H9 (cell line): ENCODE measurements at regions not wholly inside any gene's neighbourhood (a gene's known extent, or its start where the extent isn't known, plus 50 kb on each side); places are given as distances from the start of the nearest gene placed in this dataset.

Experiments
- DNase-seq: peaks from one replicate; pipeline ENCODE4 v3.0.0-alpha.2; 2017
- H2AFZ ChIP-seq: one replicate; pipeline ENCODE4 v1.6.1; 2013; ENCODE audit warnings: mild to moderate bottlenecking, low read length, control low read depth, moderate library complexity
- H2AK5ac ChIP-seq: 2 replicates; pipeline ENCODE4 v1.6.1; 2013; ENCODE audit warnings: low read length, control low read depth, mixed read lengths; ENCODE audit not compliant: insufficient read length
- H2BK120ac ChIP-seq: one replicate; pipeline ENCODE4 v1.6.1; 2013; ENCODE audit warnings: low read depth, mild to moderate bottlenecking, low read length, control low read depth, inconsistent platforms; ENCODE audit not compliant: poor library complexity, severe bottlenecking
- H2BK12ac ChIP-seq: 2 replicates; pipeline ENCODE4 v1.6.1; 2013; ENCODE audit warnings: low read length, control low read depth, mixed read lengths, low read depth; ENCODE audit not compliant: insufficient read length
- H2BK15ac ChIP-seq: 2 replicates; pipeline ENCODE4 v1.6.1; 2013; ENCODE audit warnings: low read depth, low read length, control low read depth
- H2BK20ac ChIP-seq: one replicate; pipeline ENCODE4 v1.6.1; 2013; ENCODE audit warnings: low read depth, mild to moderate bottlenecking, low read length, control low read depth, inconsistent platforms; ENCODE audit not compliant: poor library complexity, severe bottlenecking
- H2BK5ac ChIP-seq: 2 replicates; pipeline ENCODE4 v1.6.1; 2013; ENCODE audit warnings: low read length, control low read depth, mixed read lengths; ENCODE audit not compliant: insufficient read length
- H3K14ac ChIP-seq: 2 replicates; pipeline ENCODE4 v1.6.1; 2013; ENCODE audit warnings: low read length, control low read depth; ENCODE audit not compliant: insufficient read depth
- H3K18ac ChIP-seq: 2 replicates; pipeline ENCODE4 v1.6.1; 2013; ENCODE audit warnings: low read depth, mild to moderate bottlenecking, mixed read lengths, low read length, control low read depth; ENCODE audit not compliant: insufficient read length
- H3K23ac ChIP-seq: 2 replicates; pipeline ENCODE4 v1.6.1; 2013; ENCODE audit warnings: low read length, control low read depth, mixed read lengths, low read depth; ENCODE audit not compliant: insufficient read length
- H3K23me2 ChIP-seq: 2 replicates; pipeline ENCODE4 v1.6.1; 2013; ENCODE audit warnings: low read depth, mild to moderate bottlenecking, mixed read lengths, low read length, control low read depth; ENCODE audit not compliant: insufficient read length, poor library complexity, severe bottlenecking
- H3K27ac ChIP-seq: 2 replicates; pipeline ENCODE4 v1.5.1; 2013; ENCODE audit warnings: low read length, control low read depth, mixed read lengths, low read depth; ENCODE audit not compliant: insufficient read length
- H3K27me3 ChIP-seq: 2 replicates; pipeline ENCODE4 v1.6.1; 2013; ENCODE audit warnings: low read length, control low read depth, inconsistent platforms; ENCODE audit not compliant: insufficient read depth
- H3K4ac ChIP-seq: 2 replicates; pipeline ENCODE4 v1.6.1; 2013; ENCODE audit warnings: low read depth, mild to moderate bottlenecking, control low read depth, inconsistent platforms, low read length, moderate library complexity
- H3K4me1 ChIP-seq: 2 replicates; pipeline ENCODE4 v1.6.1; 2013; ENCODE audit warnings: low read length, control low read depth, inconsistent platforms; ENCODE audit not compliant: insufficient read depth
- H3K4me2 ChIP-seq: 2 replicates; pipeline ENCODE4 v1.6.1; 2013; ENCODE audit warnings: low read length, control low read depth, mixed read lengths; ENCODE audit not compliant: insufficient read length, insufficient read depth
- H3K56ac ChIP-seq: 2 replicates; pipeline ENCODE4 v1.6.1; 2013; ENCODE audit warnings: low read depth, mild to moderate bottlenecking, mixed read lengths, low read length, control low read depth; ENCODE audit not compliant: insufficient read length
- H3K79me1 ChIP-seq: 2 replicates; pipeline ENCODE4 v1.6.1; 2013; ENCODE audit warnings: low read depth, mild to moderate bottlenecking, moderate library complexity, low read length, control low read depth, inconsistent platforms; ENCODE audit not compliant: insufficient read depth, poor library complexity, severe bottlenecking
- H3K79me2 ChIP-seq: 2 replicates; pipeline ENCODE4 v1.6.1; 2013; ENCODE audit warnings: low read length, control low read depth, inconsistent platforms; ENCODE audit not compliant: insufficient read depth
- H3K9ac ChIP-seq: 2 replicates; pipeline ENCODE4 v1.6.1; 2013; ENCODE audit warnings: low read length, control low read depth, mixed read lengths; ENCODE audit not compliant: insufficient read length; ENCODE audit errors: extremely low read depth
- H3K9me3 ChIP-seq: one replicate; pipeline ENCODE4 v1.6.1; 2013; ENCODE audit warnings: low read depth, low read length, inconsistent platforms; ENCODE audit not compliant: control insufficient read depth
- H3T11ph ChIP-seq: one replicate; pipeline ENCODE4 v1.6.1; 2013; ENCODE audit warnings: mild to moderate bottlenecking, low read length, control low read depth, inconsistent platforms
- H4K20me1 ChIP-seq: one replicate; pipeline ENCODE4 v1.6.1; 2013; ENCODE audit not compliant: control insufficient read depth, insufficient read length, insufficient read depth
- H4K5ac ChIP-seq: 2 replicates; pipeline ENCODE4 v1.6.1; 2013; ENCODE audit warnings: low read depth, mild to moderate bottlenecking, mixed read lengths, low read length, control low read depth; ENCODE audit not compliant: insufficient read length
- H4K8ac ChIP-seq: replicated peaks from 2 replicates; pipeline ENCODE4 v1.6.1; 2013; ENCODE audit warnings: low read length, control low read depth, mixed read lengths, low read depth; ENCODE audit not compliant: insufficient read length
- H4K91ac ChIP-seq: 2 replicates; pipeline ENCODE4 v1.6.1; 2013; ENCODE audit warnings: low read depth, mild to moderate bottlenecking, moderate library complexity, mixed read lengths, low read length, control low read depth; ENCODE audit not compliant: insufficient read length
- H3K27ac Mint-ChIP-seq, 3 experiments: 2 replicates in 2 of 3; 3 replicates in 1 of 3; pipeline ENCODE4 v1.8.0; 2020 to 2021; ENCODE audit warnings: mixed read lengths in 3 of 3, mild to moderate bottlenecking in 1 of 3, moderate library complexity in 1 of 3
- H3K27me3 Mint-ChIP-seq: 2 replicates; pipeline ENCODE4 v1.8.0; 2021; ENCODE audit warnings: low read depth, mild to moderate bottlenecking, moderate library complexity, mixed read lengths
- H3K36me3 Mint-ChIP-seq, 3 experiments: 2 replicates in 2 of 3; 3 replicates in 1 of 3; pipeline ENCODE4 v1.8.0; 2020 to 2021; ENCODE audit warnings: low read depth in 3 of 3, mixed read lengths in 3 of 3; ENCODE audit not compliant: insufficient read depth in 1 of 3
- H3K4me1 Mint-ChIP-seq, 2 experiments: 2 replicates each; pipeline ENCODE4 v1.8.0; 2020; ENCODE audit warnings: mixed read lengths in 2 of 2
- H3K4me3 Mint-ChIP-seq, 2 experiments: 2 replicates in 1 of 2; 3 replicates in 1 of 2; pipeline ENCODE4 v1.8.0; 2020 to 2021; ENCODE audit warnings: mild to moderate bottlenecking in 2 of 2, mixed read lengths in 2 of 2, moderate library complexity in 1 of 2
- H3K9me3 Mint-ChIP-seq, 2 experiments: 2 replicates in 1 of 2; 3 replicates in 1 of 2; pipeline ENCODE4 v1.8.0; 2020; ENCODE audit warnings: mild to moderate bottlenecking in 2 of 2, mixed read lengths in 2 of 2, moderate library complexity in 1 of 2
- WGBS: extraction: QIAGEN DNeasy Blood & Tissue Kit; methylation state at CpG from one replicate; pipeline ENCODE4 v1.1.7; 2013; ENCODE audit warnings: missing lambda C conversion rate, low lambda C conversion rate, mixed read lengths; ENCODE audit not compliant: insufficient read length; ENCODE audit errors: extremely low coverage; 5-methylcytosine and 5-hydroxymethylcytosine counted together
- TF ChIP-seq, protein P1 (sequence below): fragments of 200-600 bp; sonication (generic); conservative IDR thresholded peaks from 3 replicates; pipeline ENCODE4 v1.8.0; 2021; ENCODE audit warnings: antibody characterized with exemption, mild to moderate bottlenecking

DNA sequence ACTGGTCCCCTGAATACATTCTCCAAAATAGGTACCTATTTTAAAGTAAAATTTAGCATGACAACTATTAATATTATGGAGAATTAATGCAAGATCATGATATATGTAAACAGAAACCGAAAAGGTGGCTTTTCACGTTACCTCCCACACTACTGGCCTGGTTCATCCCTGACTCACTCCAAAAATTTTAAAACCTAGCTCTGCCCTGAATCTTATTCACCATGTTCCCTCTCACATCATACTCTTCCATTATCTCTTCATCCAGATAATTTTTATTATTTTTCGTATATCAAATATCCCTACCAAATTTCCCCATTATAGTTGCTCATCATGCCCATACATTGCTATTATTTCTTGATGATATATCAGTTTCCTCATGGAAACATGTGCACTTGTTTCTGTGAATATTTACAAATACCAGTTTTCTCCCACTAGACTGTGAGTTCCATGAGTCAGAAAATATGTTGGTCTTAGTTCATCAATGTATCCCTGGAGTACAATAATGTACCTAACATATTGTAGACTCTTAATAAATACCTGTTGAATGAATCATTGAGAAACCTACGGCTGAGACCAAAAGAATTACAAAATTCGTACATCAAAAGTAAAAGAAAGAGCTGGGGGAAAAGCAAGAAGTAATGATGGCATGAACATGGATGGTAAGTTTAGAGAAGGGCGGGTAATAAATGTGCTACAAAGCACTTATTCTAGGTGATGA lies 360.1 kb upstream of the CHAC2 start:
- no peak overlapping the region for H3K4ac ChIP-seq
- 100% methylated on average over 1 of the region's 6 CpGs for WGBS
- H4K91ac ChIP-seq, result no peak overlapping the region
- no peak overlapping the region for H2BK120ac ChIP-seq
- no peak overlapping the region for H2BK15ac ChIP-seq
- Mint-ChIP-seq H3K27me3 (no peaks in the 10 kb centered on the region), H3K9me3 (peaks cover 20 to 22% of the 10 kb centered on the region in 2 experiments), H3K4me3 (no peak overlapping the region), H3K27ac (no peak overlapping the region), H3K4me1 (no peaks in the 10 kb centered on the region), H3K36me3 (peaks cover 4 to 23% (median 6%) of the 10 kb centered on the region in 3 experiments; a peak in 5 of 7 replicates)
- H4K20me1 ChIP-seq, result no peaks in the 10 kb centered on the region
- no peak overlapping the region for H2AFZ ChIP-seq
- H3K56ac ChIP-seq, result no peak overlapping the region
- H3K79me2 ChIP-seq, result no peaks in the 10 kb centered on the region
- no peaks in the 10 kb centered on the region for H3K27me3 ChIP-seq
- TF ChIP-seq, protein P1, sequence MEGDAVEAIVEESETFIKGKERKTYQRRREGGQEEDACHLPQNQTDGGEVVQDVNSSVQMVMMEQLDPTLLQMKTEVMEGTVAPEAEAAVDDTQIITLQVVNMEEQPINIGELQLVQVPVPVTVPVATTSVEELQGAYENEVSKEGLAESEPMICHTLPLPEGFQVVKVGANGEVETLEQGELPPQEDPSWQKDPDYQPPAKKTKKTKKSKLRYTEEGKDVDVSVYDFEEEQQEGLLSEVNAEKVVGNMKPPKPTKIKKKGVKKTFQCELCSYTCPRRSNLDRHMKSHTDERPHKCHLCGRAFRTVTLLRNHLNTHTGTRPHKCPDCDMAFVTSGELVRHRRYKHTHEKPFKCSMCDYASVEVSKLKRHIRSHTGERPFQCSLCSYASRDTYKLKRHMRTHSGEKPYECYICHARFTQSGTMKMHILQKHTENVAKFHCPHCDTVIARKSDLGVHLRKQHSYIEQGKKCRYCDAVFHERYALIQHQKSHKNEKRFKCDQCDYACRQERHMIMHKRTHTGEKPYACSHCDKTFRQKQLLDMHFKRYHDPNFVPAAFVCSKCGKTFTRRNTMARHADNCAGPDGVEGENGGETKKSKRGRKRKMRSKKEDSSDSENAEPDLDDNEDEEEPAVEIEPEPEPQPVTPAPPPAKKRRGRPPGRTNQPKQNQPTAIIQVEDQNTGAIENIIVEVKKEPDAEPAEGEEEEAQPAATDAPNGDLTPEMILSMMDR, result no peak
- H2BK12ac ChIP-seq, result no peak overlapping the region
- H3K4me1 ChIP-seq, result no peaks in the 10 kb centered on the region
- no peak overlapping the region for H3K18ac ChIP-seq
- no peak overlapping the region for H3T11ph ChIP-seq
- no peaks in the 10 kb centered on the region for H3K23me2 ChIP-seq
- H3K23ac ChIP-seq, result no peak overlapping the region
- H4K5ac ChIP-seq, result no peak overlapping the region
- no peak overlapping the region for H2BK20ac ChIP-seq
- no peak overlapping the region for H4K8ac ChIP-seq
- no peak overlapping the region for H2BK5ac ChIP-seq
- no peaks in the 10 kb centered on the region for H3K79me1 ChIP-seq
- no peak for DNase-seq
- H3K4me2 ChIP-seq, result no peak overlapping the region
- no peak overlapping the region for H3K27ac ChIP-seq
- no peak overlapping the region for H3K14ac ChIP-seq
- no peaks in the 10 kb centered on the region for H3K9me3 ChIP-seq
- H3K9ac ChIP-seq, result no peak overlapping the region
- no peak overlapping the region for H2AK5ac ChIP-seq
